ENCODE measurements at regions not wholly inside any gene's neighbourhood (a gene's known extent, or its start where the extent isn't known, plus 50 kb on each side); places are given as distances from the start of the nearest gene placed in this dataset.

GRCh38 chr5:136924490-136924889 is 559.1 kb upstream of the TRPC7 start:
- TF ChIP-seq, protein P1, sequence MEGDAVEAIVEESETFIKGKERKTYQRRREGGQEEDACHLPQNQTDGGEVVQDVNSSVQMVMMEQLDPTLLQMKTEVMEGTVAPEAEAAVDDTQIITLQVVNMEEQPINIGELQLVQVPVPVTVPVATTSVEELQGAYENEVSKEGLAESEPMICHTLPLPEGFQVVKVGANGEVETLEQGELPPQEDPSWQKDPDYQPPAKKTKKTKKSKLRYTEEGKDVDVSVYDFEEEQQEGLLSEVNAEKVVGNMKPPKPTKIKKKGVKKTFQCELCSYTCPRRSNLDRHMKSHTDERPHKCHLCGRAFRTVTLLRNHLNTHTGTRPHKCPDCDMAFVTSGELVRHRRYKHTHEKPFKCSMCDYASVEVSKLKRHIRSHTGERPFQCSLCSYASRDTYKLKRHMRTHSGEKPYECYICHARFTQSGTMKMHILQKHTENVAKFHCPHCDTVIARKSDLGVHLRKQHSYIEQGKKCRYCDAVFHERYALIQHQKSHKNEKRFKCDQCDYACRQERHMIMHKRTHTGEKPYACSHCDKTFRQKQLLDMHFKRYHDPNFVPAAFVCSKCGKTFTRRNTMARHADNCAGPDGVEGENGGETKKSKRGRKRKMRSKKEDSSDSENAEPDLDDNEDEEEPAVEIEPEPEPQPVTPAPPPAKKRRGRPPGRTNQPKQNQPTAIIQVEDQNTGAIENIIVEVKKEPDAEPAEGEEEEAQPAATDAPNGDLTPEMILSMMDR (IDR thresholded peaks at IDR 0.05): no peak
- no peak for TF ChIP-seq EZH2 (IDR thresholded peaks at IDR 0.05; ENCODE audit: borderline replicate concordance, insufficient read depth, low read depth, low read length, poor library complexity, severe bottlenecking)
